ENCODE measurements at regions not wholly inside any gene's neighbourhood (a gene's known extent, or its start where the extent isn't known, plus 50 kb on each side); places are given as distances from the start of the nearest gene placed in this dataset.

DNA sequence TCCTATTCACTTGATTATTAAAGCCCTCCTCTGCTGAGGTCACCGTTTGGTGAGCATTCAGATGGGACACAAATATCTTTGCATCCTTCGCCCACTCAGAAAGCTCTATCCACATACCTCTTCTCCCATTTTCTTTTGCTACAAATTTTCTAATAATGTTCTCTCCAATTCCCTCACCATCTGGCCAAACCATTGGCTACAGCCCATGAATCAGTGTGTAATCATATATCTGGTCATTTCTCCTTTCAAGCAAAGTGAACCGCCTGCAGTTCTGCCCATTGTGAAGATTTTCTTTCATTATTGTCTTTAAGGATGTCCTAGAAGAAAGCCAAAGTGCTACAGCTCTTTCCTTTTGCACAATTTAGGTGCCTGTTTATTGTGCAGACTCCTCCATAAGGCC is 54.2 kb upstream of the DAPK1 start:
- H3K79me2 ChIP-seq = no peaks in the 10 kb centered on the region
- H3K27ac ChIP-seq = no peak overlapping the region
- no peak overlapping the region for H3K9ac ChIP-seq
- H3K4me3 ChIP-seq (ENCODE audit: low read depth, low read length) = no peak overlapping the region
- no peaks in the 10 kb centered on the region for H3K36me3 ChIP-seq (ENCODE audit: control insufficient read depth, insufficient read depth, low read length)
- no peak overlapping the region for H3K4me2 ChIP-seq (ENCODE audit: low read length)
- H3K9me3 ChIP-seq (ENCODE audit: control insufficient read depth, low read length) = no peaks in the 10 kb centered on the region
- TF ChIP-seq CTCF (IDR thresholded peaks at IDR 0.05) = no peak
- no peaks in the 10 kb centered on the region for H3K27me3 ChIP-seq (ENCODE audit: control insufficient read depth, insufficient read depth, low read length)
- H3K4me1 ChIP-seq = no peaks in the 10 kb centered on the region
- H2AFZ ChIP-seq = no peak overlapping the region

GRCh38 chr9:87445646-87446045 is 52.0 kb upstream of the DAPK1 start:
- no peaks in the 10 kb centered on the region for H3K4me1 ChIP-seq
- no peak overlapping the region for H3K4me3 ChIP-seq (ENCODE audit: low read depth, low read length)
- H2AFZ ChIP-seq = peak overlapping the region; percentile 20
- no peaks in the 10 kb centered on the region for H3K36me3 ChIP-seq (ENCODE audit: control insufficient read depth, insufficient read depth, low read length)
- H3K27me3 ChIP-seq (ENCODE audit: control insufficient read depth, insufficient read depth, low read length) = no peaks in the 10 kb centered on the region
- no peak overlapping the region for H3K9ac ChIP-seq
- no peaks in the 10 kb centered on the region for H3K9me3 ChIP-seq (ENCODE audit: control insufficient read depth, low read length)
- no peaks in the 10 kb centered on the region for H3K79me2 ChIP-seq
- H3K27ac ChIP-seq = no peak overlapping the region
- TF ChIP-seq CTCF (IDR thresholded peaks at IDR 0.05) = no peak
- H3K4me2 ChIP-seq (ENCODE audit: low read length) = no peak overlapping the region

DNA sequence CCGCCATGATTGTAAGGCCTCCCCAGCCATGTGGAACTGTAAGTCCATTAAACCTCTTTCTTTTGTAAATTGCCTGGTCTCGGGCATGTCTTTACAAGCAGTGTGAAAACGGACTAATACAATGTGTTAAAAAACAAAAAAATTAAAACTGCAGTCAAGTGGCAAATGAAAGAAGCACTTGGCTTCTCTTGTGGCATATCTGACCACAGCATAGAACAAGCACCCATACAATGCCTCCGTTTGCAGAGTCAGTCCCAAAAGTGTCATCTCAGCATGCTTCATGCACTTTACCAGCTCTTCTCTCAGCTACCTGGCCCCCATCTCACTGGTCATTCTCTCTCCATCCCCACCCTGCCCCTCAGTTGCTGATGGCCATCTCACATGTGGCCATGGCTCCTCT is 51.1 kb upstream of the DAPK1 start:
- Histone ChIP-seq H3K9me3 (ENCODE audit: control insufficient read depth, low read length) (no peaks in the 10 kb centered on the region), H3K27ac (no peak overlapping the region), H3K9ac (no peak overlapping the region), H2AFZ (no peak overlapping the region), H3K79me2 (no peaks in the 10 kb centered on the region), H3K4me1 (no peaks in the 10 kb centered on the region), H3K27me3 (ENCODE audit: control insufficient read depth, insufficient read depth, low read length) (no peaks in the 10 kb centered on the region), H3K36me3 (ENCODE audit: control insufficient read depth, insufficient read depth, low read length) (no peaks in the 10 kb centered on the region), H3K4me3 (ENCODE audit: low read depth, low read length) (no peak overlapping the region), H3K4me2 (ENCODE audit: low read length) (no peak overlapping the region)
- TF ChIP-seq CTCF (IDR thresholded peaks at IDR 0.05) = no peak

DNA sequence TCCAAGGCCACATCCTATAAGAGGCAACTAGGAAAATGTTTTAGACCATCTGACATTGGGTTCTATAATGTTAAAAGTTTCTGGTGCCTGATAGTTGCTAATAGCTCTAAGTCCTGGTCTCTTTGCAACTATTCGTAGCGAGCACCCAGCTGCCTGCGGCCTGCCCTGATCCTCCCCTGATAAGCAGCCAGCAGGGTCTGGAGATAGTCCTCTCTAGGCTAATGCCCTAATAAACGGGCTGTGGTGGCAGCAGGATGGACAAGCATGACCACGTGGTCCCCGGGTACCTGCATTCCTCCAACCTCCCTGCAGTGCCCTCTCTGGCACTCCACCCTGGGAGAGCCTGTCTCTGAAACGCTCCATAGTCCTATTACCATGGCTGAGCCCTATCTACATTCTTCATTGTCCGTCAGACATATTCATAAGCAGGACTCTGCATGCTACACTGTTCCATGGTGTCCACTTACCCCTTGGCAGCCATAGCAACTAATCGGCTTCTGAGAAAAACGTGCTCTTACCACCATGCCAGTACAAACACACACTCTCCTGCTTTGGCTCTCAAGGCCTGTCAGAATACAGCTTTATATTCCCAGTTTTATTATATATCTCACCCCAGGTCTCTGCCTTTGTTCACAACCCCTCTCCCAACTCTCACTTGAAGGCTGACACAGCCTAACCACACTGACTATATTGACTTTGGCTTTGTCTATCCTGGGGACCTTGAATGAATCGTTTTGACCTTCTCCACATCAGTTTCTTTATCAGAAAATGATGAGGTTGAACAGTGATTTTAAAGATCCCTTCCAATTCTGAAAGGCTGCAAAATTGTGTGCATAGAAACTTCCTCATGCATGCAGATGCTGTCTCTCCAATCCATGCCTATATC is 49.9 kb upstream of the DAPK1 start:
- TF ChIP-seq CTCF (IDR thresholded peaks at IDR 0.05) = no peak
- Histone ChIP-seq H3K4me3 (ENCODE audit: low read depth, low read length) (no peak overlapping the region), H3K79me2 (no peaks in the 10 kb centered on the region), H3K27me3 (ENCODE audit: control insufficient read depth, insufficient read depth, low read length) (no peaks in the 10 kb centered on the region), H3K4me1 (no peaks in the 10 kb centered on the region), H3K9ac (no peak overlapping the region), H2AFZ (no peak overlapping the region), H3K9me3 (ENCODE audit: control insufficient read depth, low read length) (no peaks in the 10 kb centered on the region), H3K4me2 (ENCODE audit: low read length) (no peak overlapping the region), H3K27ac (no peak overlapping the region), H3K36me3 (ENCODE audit: control insufficient read depth, insufficient read depth, low read length) (no peaks in the 10 kb centered on the region)
